GM23338 (cell line): ENCODE measurements at regions not wholly inside any gene's neighbourhood (a gene's known extent, or its start where the extent isn't known, plus 50 kb on each side); places are given as distances from the start of the nearest gene placed in this dataset.

Experiments used
- CREB1 ChIP-seq: fragments of 250-450 bp; sonication (Bioruptor Pico); IDR thresholded peaks from 2 replicates; pipeline ENCODE4 v1.5.0; 2020; ENCODE audit warnings: low read depth, mild to moderate bottlenecking, moderate library complexity
- CTCF ChIP-seq, 2 experiments: fragments of 200-600 bp in 1 of 2; sonication (generic) in 1 of 2; conservative IDR thresholded peaks; 2 replicates each; pipeline versions ENCODE4 v1.5.1 to v1.6.1; 2016 to 2017; ENCODE audit warnings: antibody characterized with exemption in 2 of 2, low read depth in 2 of 2, mild to moderate bottlenecking in 2 of 2, moderate library complexity in 1 of 2
- ETS1 ChIP-seq: IDR thresholded peaks from 2 replicates; pipeline ENCODE4 v1.6.1; 2016; ENCODE audit warnings: antibody characterized with exemption
- EZH2 ChIP-seq: fragments of 200-600 bp; sonication (generic); IDR thresholded peaks from one replicate; pipeline ENCODE4 v1.8.0; 2017; ENCODE audit warnings: antibody characterized with exemption, mild to moderate bottlenecking, low read depth; ENCODE audit not compliant: unreplicated experiment
- EZH2phosphoT487 ChIP-seq: fragments of 200-600 bp; sonication (generic); IDR thresholded peaks from one replicate; pipeline ENCODE4 v1.8.1; 2018; ENCODE audit warnings: antibody characterized with exemption; ENCODE audit not compliant: unreplicated experiment
- JUNB ChIP-seq: IDR thresholded peaks from one replicate; pipeline ENCODE4 v1.6.1; 2016; ENCODE audit warnings: antibody characterized with exemption; ENCODE audit not compliant: unreplicated experiment
- POLR2AphosphoS5 ChIP-seq: IDR thresholded peaks from 2 replicates; pipeline ENCODE4 v1.6.1; 2016; ENCODE audit warnings: antibody characterized with exemption, low read depth
- ZNF114 ChIP-seq: fragments of 250-450 bp; sonication (Bioruptor Pico); IDR thresholded peaks from 2 replicates; pipeline ENCODE4 v1.5.0; 2020; ENCODE audit warnings: mild to moderate bottlenecking, moderate library complexity
- ZNF331 ChIP-seq: fragments of 250-450 bp; sonication (Bioruptor Pico); IDR thresholded peaks from 2 replicates; pipeline ENCODE4 v1.5.0; 2020; ENCODE audit warnings: low read depth, mild to moderate bottlenecking, moderate library complexity

DNA sequence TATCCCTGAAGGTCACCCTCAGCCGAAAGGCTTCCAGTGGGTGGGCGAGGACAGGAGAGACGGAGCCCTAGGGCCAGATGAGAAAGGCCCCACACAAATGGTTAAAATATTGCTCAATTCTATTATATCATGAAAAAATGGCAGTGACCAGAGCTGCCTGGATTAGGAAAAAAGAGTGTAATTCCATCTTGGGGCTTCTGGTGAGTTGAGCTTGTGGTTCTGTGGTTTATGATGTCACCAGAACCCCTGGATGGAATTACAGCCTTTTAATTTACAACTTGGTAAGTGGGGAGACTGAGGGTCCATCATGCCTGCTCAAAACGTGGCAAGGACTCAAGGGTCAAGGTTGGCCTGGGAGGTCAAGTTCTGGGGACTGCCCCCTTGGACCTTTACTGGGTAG, 55.5 kb upstream of the STC2 start:
- TF ChIP-seq POLR2AphosphoS5, result no peak
- TF ChIP-seq CTCF (conservative IDR thresholded peaks at IDR 0.05; ENCODE audit: low read depth in 2 of 2), result no peak
- no peak for TF ChIP-seq EZH2
- TF ChIP-seq ZNF114 (CRISPR knock-in tag), result no peak
- TF ChIP-seq ETS1, result no peak
- TF ChIP-seq EZH2phosphoT487, result no peak
- TF ChIP-seq CREB1 (CRISPR knock-in tag), result no peak
- TF ChIP-seq ZNF331 (CRISPR knock-in tag), result no peak
- TF ChIP-seq JUNB, result no peak
